Lower leg skin (tissue), 3 donors: ENCODE measurements at regions not wholly inside any gene's neighbourhood (a gene's known extent, or its start where the extent isn't known, plus 50 kb on each side); places are given as distances from the start of the nearest gene placed in this dataset.

Source experiments
- POLR2A ChIP-seq, 2 donors: fragments of 450-650 bp; IDR thresholded peaks; one replicate each; pipeline ENCODE4 v1.6.1; 2016 to 2017; ENCODE audit warnings: antibody characterized with exemption in 2 of 2, mild to moderate bottlenecking in 1 of 2, moderate library complexity in 1 of 2
- TF ChIP-seq, protein P1 (sequence below), 3 donors: fragments of 450-650 bp; IDR thresholded peaks; one replicate each; pipeline ENCODE4 v1.5.1; 2016; ENCODE audit warnings: antibody characterized with exemption in 3 of 3, mild to moderate bottlenecking in 3 of 3, moderate library complexity in 2 of 3

DNA sequence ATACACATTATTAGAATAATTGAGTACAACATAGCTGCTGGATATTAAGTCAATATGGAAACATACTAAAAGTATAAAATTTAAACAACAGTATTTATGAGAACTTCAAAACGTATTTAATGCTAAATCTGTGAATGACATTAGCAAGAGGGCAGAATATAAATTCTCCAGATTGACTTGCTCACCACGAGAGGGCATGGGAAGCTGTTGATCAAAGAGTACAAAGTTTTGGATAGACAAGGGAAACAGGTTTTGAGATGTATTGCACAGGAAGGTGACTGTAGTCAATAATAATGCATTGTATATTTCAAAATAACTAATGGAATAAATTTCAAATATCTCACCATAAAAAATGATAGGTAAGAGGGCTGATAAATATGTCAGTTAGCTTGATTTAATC, 768.2 kb downstream of the CENPC start:
- TF ChIP-seq, protein P1, sequence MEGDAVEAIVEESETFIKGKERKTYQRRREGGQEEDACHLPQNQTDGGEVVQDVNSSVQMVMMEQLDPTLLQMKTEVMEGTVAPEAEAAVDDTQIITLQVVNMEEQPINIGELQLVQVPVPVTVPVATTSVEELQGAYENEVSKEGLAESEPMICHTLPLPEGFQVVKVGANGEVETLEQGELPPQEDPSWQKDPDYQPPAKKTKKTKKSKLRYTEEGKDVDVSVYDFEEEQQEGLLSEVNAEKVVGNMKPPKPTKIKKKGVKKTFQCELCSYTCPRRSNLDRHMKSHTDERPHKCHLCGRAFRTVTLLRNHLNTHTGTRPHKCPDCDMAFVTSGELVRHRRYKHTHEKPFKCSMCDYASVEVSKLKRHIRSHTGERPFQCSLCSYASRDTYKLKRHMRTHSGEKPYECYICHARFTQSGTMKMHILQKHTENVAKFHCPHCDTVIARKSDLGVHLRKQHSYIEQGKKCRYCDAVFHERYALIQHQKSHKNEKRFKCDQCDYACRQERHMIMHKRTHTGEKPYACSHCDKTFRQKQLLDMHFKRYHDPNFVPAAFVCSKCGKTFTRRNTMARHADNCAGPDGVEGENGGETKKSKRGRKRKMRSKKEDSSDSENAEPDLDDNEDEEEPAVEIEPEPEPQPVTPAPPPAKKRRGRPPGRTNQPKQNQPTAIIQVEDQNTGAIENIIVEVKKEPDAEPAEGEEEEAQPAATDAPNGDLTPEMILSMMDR (IDR thresholded peaks at IDR 0.05), result no peak
- TF ChIP-seq POLR2A (IDR thresholded peaks at IDR 0.05), result no peak
